ENCODE measurements at regions not wholly inside any gene's neighbourhood (a gene's known extent, or its start where the extent isn't known, plus 50 kb on each side); places are given as distances from the start of the nearest gene placed in this dataset.

GRCh38 chr4:12924728-12925320, 559.3 kb downstream of the RAB28 start:
- TF ChIP-seq ZNF766 (CRISPR knock-in tag; IDR thresholded peaks at IDR 0.05; ENCODE audit: borderline replicate concordance) (no peak), ZNF274 (CRISPR knock-in tag; IDR thresholded peaks at IDR 0.05) (no peak), TBP (CRISPR knock-in tag; IDR thresholded peaks at IDR 0.05) (no peak), SNAPC5 (CRISPR knock-in tag; IDR thresholded peaks at IDR 0.05; ENCODE audit: borderline replicate concordance) (no peak), EZH2 (conservative IDR thresholded peaks at IDR 0.05; ENCODE audit: low read depth, low read length) (no peak), ZNF775 (CRISPR knock-in tag; IDR thresholded peaks at IDR 0.05; ENCODE audit: borderline replicate concordance) (no peak), TARDBP (CRISPR knock-in tag; IDR thresholded peaks at IDR 0.05) (no peak; the same call in 1 of the 2 replicates), MAZ (IDR thresholded peaks at IDR 0.05; ENCODE audit: borderline replicate concordance, low read depth, low read length) (no peak), MAZ (CRISPR knock-in tag; IDR thresholded peaks at IDR 0.05; ENCODE audit: low read depth) (no peak), ZBTB33 (CRISPR knock-in tag; IDR thresholded peaks at IDR 0.05) (no peak)
- TF ChIP-seq, protein P1, sequence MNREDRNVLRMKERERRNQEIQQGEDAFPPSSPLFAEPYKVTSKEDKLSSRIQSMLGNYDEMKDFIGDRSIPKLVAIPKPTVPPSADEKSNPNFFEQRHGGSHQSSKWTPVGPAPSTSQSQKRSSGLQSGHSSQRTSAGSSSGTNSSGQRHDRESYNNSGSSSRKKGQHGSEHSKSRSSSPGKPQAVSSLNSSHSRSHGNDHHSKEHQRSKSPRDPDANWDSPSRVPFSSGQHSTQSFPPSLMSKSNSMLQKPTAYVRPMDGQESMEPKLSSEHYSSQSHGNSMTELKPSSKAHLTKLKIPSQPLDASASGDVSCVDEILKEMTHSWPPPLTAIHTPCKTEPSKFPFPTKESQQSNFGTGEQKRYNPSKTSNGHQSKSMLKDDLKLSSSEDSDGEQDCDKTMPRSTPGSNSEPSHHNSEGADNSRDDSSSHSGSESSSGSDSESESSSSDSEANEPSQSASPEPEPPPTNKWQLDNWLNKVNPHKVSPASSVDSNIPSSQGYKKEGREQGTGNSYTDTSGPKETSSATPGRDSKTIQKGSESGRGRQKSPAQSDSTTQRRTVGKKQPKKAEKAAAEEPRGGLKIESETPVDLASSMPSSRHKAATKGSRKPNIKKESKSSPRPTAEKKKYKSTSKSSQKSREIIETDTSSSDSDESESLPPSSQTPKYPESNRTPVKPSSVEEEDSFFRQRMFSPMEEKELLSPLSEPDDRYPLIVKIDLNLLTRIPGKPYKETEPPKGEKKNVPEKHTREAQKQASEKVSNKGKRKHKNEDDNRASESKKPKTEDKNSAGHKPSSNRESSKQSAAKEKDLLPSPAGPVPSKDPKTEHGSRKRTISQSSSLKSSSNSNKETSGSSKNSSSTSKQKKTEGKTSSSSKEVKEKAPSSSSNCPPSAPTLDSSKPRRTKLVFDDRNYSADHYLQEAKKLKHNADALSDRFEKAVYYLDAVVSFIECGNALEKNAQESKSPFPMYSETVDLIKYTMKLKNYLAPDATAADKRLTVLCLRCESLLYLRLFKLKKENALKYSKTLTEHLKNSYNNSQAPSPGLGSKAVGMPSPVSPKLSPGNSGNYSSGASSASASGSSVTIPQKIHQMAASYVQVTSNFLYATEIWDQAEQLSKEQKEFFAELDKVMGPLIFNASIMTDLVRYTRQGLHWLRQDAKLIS (CRISPR knock-in tag; IDR thresholded peaks at IDR 0.05) = no peak

All from HepG2 (cell line).